ACHN (cell line): ENCODE measurements at regions not wholly inside any gene's neighbourhood (a gene's known extent, or its start where the extent isn't known, plus 50 kb on each side); places are given as distances from the start of the nearest gene placed in this dataset.
"Not testable (repeated sequence)": the region's sequence is repeated elsewhere in the genome, so short reads cannot be mapped to it uniquely, and the experiment has no call there.

Experiments
- DNase-seq: peaks from one replicate; pipeline ENCODE4 v3.0.0-alpha.2; 2015
- in situ Hi-C: cut with HindIII; loops from 2 replicates; pipeline ENCODE4 v1.10.0; 2017; ENCODE audit warnings: low sequenced_read_pairs, low pct_ligation_motif_present, low pct_unique_long_range_greater_than_20kb

DNA sequence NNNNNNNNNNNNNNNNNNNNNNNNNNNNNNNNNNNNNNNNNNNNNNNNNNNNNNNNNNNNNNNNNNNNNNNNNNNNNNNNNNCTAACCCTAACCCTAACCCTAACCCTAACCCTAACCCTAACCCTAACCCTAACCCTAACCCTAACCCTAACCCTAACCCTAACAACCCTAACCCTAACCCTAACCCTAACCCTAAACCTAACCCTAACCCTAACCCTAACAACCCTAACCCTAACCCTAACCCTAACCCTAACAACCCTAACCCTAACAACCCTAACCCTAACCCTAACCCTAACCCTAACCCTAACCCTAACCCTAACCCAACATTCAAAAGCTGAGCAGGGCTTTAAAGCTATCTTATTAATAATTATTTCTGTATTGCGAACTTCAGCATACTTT is 182.5 kb upstream of the FAM20C start:
- in situ Hi-C loops, DNase-seq: not testable (repeated sequence)

DNA sequence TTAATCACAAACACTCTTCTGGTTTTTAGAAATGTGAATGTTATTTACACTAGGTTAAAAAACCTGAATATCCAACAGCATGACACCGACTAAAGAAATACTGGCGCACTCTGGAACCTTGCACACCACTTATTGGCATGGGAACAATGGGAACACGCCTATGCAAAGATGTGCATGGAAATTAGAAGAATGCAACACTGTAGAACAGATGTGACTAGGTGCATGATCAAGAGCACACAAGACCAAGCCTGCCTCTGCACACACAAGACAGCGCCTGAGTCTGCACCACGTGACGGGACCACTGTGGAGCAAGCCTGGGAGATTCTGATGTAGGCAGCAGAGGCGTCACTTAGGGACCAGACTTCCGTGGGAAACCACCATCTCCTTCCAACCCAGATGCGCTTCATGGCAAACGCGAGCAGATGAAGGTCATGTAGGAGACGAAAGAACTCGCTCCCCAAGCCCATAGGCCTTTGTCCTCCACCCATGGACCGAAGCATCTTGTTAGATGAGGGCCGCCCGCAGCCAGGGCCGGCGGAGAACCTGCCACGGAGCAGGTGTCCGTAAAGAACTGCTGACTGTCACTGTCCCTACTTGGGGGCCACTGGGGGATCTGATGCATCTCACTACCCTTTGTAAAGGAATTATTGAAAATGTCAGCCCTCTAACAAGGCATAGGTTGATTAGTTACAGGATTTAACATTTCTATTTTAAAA is 159.6 kb upstream of the FAM20C start:
- DNase-seq, in situ Hi-C loops: not testable (repeated sequence)

DNA sequence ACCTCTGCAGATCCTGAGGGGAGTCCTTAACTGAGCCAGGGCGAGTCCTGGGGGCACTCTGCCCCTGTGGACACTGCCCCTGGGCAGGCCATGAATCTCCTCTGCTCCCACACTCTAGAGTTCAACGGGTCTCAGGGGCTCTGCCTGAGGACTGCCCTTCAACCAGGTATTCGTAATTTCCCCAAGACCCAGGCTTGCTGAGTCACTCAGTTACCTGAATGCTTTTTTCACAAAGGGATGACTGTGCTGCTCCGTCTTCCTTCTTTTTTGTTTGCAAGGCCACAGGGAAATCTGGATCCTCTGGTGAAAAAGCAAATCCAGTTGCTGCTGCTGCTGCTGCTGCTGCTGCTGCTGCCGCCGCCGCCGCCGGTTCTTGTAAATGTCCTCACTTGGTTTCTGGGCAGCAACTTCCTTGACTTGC is 157.2 kb upstream of the FAM20C start:
- in situ Hi-C loops = not testable (repeated sequence)

DNA sequence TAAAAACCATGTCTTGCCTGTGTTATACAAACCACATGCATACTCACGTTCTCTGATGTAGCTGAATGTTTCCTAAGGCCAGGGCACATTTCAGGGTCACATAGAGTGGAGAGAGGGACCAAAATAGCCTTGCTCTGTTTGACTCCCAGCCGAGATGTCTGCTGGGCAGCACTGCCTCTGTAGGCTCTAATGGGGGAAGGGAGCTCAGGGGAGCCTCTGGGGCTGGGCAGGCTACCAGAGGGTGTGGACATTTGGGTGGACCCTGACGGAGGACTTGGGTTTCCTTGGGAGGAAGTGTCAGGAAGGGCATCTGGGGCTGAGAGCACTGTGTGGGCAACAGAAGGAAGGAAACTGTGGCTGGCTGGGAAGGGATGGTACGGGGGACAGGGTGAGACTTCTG is 155.8 kb upstream of the FAM20C start:
- DNase-seq, in situ Hi-C loops: not testable (repeated sequence)

More for the DNA sequence above, 157.2 kb upstream of the FAM20C start:
- DNase-seq = not testable (repeated sequence)

DNA sequence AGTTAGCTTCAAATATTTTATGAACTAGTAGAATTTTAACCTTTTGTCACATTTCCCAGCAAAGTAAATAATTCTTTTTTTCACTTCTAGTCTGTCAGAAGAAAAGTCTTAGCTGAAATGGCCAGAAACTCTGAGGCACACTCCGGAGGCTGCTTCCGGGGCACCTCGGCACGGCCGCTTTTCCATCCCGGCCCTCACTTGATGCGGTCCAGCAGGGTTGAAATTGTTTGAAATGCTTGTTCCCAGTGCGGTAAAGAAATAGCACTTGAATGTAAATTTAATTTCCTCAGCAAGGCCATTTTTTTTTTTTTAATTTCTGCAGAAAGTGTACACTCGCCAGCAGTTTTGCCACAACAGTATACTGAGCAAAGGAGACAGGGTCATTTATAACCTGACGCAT is 154.7 kb upstream of the FAM20C start:
- DNase-seq, in situ Hi-C loops: not testable (repeated sequence)

DNA sequence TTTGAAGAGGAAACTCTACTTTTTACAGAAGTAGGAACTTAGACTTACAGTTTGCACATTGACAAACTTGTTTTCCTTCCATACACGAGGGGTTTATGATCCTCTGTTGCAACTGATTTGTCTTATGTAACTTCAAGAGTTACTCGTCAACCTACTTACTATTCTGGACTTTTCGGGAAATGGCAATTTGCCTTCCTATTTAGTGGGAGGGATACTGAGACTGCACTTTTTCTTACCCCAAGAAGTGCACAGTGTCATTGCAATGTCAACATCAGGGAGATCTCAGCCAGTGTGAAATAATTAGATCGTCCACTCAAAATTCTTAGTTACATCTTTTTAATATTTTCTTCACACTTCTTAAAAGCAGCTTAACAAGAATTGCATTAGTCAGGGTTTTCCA is 153.9 kb upstream of the FAM20C start:
- DNase-seq, in situ Hi-C loops: not testable (repeated sequence)

DNA sequence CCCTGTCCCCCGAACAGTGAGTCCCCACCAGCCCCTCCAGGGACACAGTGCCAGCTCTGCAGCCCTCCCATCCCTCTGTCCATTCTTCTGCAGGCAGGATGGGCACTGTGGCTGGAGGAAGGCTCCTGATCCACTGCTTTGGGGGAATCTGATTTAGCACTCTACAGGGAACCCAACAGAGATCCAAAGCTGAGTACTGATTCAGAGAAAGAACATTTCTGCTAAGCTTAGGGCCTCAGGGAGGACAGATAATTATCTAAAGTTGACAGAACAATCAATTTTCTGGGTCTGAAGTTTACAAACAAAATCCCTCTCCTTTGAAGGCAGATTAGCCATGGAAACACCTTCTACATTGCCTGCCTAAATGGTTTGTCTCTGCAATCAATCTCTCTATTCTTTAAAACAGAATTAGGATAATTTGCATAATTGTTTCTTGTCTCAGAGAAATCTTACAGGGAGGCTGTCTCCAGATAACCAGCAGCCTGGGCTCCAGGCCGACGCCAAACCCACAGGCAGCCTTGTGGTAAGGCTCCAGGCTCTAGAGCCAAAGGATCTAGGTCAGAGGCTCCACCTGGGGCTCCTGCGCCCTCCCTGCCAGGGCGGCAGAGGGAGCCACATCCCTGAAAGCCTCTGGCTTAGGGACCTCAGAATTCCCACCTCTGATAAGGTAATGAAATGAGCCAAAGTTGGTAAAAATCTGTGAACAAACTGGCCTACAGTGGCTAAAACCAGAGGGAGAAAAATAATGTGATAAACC is 152.2 kb upstream of the FAM20C start:
- DNase-seq, in situ Hi-C loops: not testable (repeated sequence)

DNA sequence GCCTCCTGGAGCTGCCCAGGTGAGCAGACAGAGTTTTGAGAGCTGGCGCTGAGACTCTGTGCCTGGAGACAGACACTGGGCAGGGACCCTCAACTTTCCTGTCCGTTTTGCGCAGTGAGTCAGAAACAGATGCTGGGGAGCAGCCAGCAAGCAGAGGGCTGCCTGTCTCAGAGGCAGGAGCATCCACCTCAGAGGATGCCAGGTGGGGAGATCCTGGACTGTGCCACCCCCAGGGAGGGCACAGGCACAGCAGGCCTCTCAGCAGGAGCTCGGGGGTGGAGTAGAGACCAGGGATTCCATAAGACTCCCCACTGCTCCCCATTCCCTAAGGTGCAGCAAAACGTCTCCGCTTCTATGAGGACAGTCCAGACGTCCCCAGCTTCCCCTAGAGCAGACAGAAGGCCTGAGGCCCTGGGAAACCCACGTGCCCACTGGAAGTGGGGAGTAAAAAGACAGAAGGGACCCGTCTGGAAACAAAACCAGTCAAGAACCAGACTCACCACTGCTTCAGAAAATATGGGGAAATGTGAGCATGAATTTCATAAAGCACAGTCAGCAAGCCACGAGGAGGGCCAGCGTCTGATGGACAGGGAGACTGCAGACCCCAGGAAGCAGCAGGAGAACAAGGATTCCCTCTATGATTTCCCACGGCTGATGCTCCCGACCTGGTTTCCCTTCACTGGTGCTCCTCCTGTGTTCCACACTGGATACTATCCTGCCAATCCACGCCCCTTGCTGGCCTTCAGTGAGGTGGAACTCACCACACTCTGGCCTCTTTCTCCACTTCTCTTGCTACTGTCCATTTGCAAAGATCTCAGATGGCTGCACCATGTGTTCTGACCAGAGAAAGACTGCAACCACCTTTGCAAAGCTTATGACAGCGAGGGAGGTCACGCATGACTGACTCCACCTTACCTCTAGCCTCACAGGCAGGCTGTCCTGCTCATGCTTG is 151.3 kb upstream of the FAM20C start:
- in situ Hi-C loops = no loop called here
- DNase-seq = no peak

DNA sequence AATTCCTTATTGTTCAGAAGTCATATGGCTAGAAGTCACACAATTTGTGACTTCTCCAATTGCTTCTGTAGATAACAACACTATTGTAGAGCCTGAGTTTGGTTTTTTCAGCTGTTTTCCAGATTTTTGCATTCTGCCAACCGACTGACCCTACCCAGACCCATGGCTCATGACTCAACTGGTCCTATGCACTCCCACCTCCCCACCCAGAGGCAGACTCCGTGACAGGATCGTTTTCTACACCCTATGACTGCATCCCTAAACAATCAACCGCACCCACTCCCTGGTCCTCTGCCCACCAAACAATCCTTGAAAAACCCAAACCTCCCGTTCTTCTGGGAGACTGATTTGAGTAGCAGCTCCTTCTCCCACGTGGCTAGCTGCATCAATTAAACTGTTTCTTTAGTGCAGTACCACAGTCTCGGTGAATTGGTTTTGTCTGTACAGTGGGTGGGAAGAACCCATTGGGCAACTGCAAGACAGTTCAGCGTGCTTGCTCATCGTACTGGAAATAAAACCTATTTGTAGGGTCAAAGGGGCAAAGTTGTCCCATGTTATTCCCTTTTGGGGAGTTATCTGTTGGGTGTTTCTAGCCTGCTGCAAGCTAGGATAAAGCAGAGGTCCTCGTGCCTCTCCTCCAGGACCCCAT is 150.3 kb upstream of the FAM20C start:
- in situ Hi-C loops = no loop called here
- DNase-seq = no peak

DNA sequence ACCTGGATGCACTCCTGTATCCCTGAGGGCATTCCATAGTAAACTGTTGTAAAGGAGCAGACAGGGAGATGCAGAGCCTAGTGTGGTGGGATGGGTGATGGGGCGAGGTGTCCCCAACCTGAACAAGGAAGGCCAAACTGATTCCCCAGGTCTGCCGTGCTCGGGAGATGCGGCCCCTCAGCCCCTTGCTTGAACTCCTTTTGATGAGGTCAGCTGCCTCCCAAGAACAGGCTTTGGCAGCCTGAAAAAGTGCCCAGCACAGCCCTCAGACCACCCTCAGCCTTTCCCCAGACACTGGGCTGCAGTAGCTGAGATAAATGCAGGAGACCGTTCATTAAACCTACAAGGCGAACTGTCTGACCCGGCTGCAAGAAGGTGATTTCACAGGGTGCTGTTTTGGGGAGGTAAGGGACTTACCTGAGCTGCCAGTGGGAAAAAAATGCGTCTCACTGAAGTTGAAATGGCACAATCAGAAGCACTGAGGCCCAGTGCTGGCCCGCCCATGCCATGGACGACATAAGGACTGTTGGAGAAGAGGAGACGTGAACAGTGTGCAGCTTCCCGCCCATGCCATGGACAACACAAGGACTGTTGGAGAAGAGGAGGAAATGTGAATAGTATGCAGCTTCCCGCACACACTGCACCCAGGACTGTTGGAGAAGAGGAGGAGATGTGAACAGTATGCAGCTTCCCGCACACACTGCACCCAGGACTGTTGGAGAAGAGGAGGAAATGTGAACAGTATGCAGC is 148.4 kb upstream of the FAM20C start:
- in situ Hi-C loops = no loop called here
- no peak for DNase-seq

DNA sequence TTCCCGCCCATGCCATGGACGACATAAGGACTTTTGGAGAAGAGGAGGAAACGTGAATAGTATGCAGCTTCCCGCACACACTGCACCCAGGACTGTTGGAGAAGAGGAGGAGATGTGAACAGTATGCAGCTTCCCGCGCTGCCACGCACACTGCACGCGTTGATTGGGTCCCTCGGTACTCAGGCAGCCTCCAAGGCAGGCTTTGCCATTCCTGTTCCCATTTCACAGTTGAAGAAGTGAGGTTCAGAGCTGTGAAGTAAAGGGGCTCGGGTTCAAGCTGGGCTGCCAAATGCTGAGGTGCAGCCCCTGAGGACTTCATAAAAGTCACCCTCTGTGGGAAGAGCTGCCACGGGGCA is 147.9 kb upstream of the FAM20C start:
- in situ Hi-C loops = no loop called here

DNA sequence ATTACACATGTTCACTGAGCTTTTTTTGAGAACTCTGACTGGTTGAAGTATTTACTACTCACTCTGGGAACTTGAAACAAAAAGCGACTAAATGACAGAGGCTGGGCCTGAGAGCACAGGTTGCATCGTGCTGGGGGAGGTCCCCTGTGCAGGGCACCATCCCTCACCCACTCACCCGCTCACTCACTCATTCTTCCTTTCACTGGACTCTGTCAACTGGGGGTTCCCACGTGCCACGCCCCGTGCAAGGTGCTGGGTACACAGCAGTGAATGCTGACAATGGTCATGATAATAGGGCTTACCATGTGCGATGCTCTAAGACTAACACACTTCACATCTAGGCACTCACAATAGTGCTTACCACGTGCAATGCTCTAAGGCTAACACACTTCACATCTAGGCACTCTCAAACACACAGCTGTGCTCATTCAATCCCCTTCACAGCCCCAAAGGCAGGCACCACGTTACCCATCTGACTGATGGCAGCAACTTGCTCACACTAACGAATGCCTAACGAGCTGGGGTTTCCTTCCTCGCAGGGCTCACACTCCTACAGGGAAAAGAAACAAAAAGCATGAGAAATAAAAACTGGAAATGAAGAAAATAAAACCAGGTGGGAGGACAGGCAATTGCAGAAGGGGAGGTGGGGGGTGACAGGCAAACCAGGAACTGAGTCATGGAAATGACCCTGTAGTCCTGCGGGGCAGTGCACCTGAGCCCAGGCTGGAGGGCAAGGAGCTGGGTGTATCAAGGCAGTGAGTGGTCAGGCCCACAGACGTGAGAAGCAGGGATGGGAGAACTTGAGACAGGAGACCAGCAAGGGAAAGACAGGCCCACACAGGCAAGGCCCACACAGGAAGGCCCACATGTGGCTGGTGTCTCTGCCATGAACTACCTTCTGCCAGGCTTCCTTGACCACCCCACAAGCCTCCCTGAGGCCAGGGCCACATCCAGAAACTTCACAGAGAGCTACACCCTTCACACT is 147.0 kb upstream of the FAM20C start:
- DNase-seq = no peak
- in situ Hi-C loops = no loop called here

More for the DNA sequence above, 147.9 kb upstream of the FAM20C start:
- no peak for DNase-seq

DNA sequence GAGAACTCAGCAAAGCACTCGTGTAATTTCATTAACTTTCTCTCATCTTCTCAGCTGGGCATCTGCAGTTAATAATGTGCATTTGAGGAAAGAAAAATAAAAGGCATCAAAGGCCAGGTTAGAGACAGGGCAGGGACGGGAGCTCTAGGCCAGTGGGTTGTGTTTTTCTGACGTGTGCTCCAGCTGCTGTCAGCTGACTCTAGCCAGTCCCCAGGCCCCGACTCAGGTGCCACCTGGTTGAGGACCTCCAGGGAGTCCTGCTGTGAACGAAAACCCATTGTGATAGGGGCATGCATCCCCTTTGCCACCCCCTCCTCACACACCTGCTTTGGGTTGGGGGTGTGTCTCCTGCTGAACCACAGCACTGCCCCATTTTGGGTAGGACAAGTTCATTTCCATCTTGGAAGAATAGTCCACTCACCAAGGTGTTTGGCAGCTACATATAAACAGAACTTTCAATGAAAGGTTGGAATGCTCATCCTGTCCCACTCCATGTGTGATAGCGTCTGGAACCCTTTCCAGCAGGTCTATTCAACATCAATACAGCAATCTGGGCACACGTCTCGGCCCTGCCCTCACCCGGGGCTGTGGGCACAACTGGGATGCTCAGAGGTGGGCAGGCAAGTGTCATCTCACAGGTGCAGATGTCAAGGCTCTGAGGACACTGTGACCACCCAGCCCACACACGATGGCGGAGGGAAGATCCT is 146.1 kb upstream of the FAM20C start:
- DNase-seq = no peak
- in situ Hi-C loops = no loop called here

DNA sequence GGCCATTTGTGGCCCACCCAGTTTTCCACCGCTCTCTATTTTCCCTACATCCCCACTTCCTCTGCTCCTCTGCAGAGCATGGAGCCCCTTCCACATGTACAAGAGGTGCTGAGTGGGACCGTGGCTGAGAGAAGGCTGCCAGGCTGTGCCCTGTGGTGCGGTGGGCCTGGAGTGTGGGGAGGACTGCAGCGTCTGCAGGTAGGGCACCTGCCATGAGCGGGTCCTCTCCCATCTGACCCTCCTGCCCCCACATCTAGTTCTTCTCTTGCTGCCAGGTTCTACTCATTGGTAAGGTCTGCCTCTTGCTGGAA is 145.6 kb upstream of the FAM20C start:
- in situ Hi-C loops = no loop called here
- no peak for DNase-seq

DNA sequence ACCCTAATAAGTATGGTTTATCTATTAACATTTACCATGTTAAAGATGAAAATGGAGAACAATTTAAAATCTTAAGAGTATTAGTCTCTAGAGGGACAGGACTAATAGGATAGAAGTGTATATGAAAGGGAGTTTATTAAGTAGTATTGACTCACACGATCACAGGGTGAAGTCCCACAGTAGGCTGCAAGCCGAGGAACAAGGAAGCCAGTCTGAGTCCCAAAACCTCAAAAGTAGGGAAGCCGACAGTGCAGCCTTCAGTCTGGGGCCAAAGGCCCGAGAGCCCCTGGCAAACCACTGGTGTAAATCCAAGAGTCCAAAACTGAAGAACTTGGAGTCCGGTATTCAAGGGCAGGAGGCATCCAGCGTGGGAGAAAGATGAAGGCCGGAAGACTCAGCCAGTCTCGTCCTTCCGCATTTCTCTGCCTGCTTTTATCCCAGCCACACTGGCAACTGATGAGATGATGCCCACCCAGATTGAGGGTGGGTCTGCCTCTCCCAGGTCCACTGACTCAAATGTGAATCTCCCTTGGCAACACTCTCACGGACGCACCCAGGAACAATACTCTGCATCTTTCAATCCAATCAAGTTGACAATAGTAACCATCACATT is 140.8 kb upstream of the FAM20C start:
- DNase-seq = no peak
- in situ Hi-C loops = no loop called here

DNA sequence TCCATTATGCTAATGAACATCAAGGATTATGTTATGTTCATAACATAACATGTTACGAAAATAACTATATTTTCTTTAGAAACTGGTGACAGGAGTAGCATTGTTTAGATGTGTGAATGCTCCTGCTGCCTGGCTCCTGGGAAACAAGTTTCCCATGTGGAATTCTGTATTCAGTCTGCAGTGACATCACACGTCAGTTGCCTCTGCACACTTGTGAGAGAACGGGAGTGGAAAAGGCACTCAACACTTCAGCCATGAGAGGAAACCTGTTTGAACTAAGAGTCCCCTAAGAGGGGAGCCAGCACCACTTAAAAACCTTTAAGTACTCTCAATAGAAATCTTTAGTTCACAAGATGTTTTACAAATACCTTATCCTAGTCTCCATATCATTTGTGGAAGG is 140.3 kb upstream of the FAM20C start:
- in situ Hi-C loops = no loop called here
- no peak for DNase-seq
